ENCODE measurements at regions not wholly inside any gene's neighbourhood (a gene's known extent, or its start where the extent isn't known, plus 50 kb on each side); places are given as distances from the start of the nearest gene placed in this dataset.

DNA sequence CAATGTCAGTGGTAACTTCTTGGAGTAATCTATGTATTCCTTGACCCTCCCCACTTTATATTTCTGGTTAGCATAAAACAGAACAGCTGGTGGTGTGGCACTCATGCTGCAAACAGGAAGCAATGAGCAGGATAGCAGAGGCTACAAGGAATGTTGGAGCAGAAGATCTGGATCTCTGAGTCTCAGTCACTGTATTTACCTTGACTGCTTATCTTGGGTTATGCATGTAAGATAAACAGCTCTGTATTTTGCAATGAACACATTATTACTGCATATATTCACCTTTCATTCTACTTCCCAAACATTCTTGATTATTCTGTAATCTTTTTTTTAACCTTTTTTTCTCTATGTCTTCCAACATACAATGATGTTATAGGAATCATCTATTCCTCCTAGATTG, 977.9 kb upstream of the CNTNAP5 start:
- TF ChIP-seq CTCF (IDR thresholded peaks at IDR 0.05): no peak
- no peak for DNase-seq (ENCODE audit: low spot score)
- H3K27ac ChIP-seq: no peak overlapping the region
- no peak overlapping the region for H3K4me3 ChIP-seq

DNA sequence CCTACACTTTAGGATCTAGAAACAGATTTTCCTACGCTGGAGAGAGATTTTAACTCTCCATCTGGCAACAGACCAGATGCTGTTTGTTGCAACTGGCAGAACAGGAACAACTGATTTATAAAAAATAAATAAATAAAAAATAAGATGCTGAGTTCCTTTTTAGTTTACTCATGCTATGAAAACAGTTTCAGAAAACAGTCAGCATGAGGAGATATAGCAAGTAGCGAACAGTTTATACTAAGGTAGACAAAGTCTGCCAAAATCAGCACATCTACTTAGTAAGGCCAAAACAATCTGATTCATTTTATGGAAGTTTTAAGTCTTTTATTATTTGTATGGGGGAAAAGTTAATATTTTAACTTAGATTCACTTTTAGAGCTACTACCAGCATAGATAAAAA, 974.0 kb upstream of the CNTNAP5 start:
- TF ChIP-seq CTCF (IDR thresholded peaks at IDR 0.05): no peak
- no peak for DNase-seq (ENCODE audit: low spot score)
- Histone ChIP-seq H3K4me3 (no peak overlapping the region), H3K27ac (no peak overlapping the region)

GRCh38 chr2:123061534-123061933, 963.6 kb upstream of the CNTNAP5 start:
- no peak for TF ChIP-seq CTCF (IDR thresholded peaks at IDR 0.05)
- H3K4me3 ChIP-seq: no peak overlapping the region
- no peak for DNase-seq (ENCODE audit: low spot score)
- H3K27ac ChIP-seq: no peak overlapping the region

GRCh38 chr2:123073371-123073770, 951.7 kb upstream of the CNTNAP5 start:
- DNase-seq (ENCODE audit: low spot score): no peak
- Histone ChIP-seq H3K4me3 (no peak overlapping the region), H3K27ac (no peak overlapping the region)
- TF ChIP-seq CTCF (IDR thresholded peaks at IDR 0.05): no peak

DNA sequence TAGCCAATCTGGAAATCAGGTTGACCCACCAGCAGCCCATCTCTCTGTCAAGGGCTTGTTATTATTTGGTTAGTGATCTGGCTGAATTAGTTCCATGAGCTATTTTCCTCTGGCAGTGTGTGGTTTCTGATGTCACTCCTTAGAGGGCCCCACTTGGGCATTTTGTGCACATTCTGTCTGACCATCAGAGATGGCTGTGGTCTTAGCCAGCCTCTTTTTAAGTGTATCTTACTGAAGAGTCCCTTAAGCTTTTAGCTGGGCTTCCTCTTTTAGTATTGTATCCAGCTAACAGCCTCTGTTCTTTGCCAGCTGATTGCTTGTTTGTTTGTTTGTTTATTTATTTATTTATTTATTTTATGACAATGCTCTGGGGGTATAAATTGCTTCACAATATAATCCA, 951.1 kb upstream of the CNTNAP5 start:
- Histone ChIP-seq H3K4me3 (no peak overlapping the region), H3K27ac (no peak overlapping the region)
- no peak for DNase-seq (ENCODE audit: low spot score)
- no peak for TF ChIP-seq CTCF (IDR thresholded peaks at IDR 0.05)

DNA sequence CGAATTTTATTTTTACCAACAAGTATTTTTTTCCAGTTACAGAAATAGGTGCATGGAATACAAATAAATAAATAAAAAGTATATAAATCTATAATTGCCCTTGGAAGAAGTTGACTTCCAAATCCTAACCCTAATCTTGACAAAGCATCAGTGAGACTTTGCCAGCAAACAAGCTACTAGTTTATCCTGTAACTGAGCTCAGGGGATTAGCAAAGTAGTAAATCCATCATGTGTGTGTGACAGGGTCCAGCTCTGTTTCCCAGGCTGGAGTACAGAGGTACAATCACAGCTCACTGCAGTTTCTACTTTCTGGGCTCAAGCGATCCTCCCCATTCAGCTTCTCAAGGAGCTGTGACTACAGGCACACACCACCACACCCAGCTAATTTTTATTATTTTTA, 948.0 kb upstream of the CNTNAP5 start:
- no peak for TF ChIP-seq CTCF (IDR thresholded peaks at IDR 0.05)
- no peak overlapping the region for H3K27ac ChIP-seq
- H3K4me3 ChIP-seq: no peak overlapping the region
- DNase-seq (ENCODE audit: low spot score): no peak

DNA sequence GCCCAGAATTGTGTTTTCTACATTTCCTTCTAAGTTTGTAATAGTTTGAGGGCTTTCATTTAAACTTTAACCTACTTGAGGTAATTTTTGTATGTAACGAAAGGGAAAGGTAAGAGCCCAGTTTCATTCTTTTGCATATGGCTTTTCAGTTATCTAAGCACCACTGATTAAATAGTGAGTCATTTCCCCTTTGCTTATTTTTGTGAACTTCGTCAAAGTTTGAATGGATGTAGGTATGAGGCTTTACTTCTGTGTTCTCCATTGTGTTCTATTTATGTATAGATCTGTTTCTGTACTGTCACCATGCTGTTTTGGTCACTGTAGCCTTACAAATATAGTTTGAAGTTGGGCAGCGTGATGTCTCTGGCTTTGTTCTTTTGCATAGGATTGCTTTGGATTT, 944.8 kb upstream of the CNTNAP5 start:
- no peak overlapping the region for H3K27ac ChIP-seq
- no peak overlapping the region for H3K4me3 ChIP-seq
- DNase-seq (ENCODE audit: low spot score): no peak
- no peak for TF ChIP-seq CTCF (IDR thresholded peaks at IDR 0.05)
